H1 (cell line): ENCODE measurements at regions not wholly inside any gene's neighbourhood (a gene's known extent, or its start where the extent isn't known, plus 50 kb on each side); places are given as distances from the start of the nearest gene placed in this dataset.

Experiments used
- CTCF ChIA-PET: fragments of 300-600 bp; sonication (Branson Sonifier 250); formaldehyde crosslinking; loops from one replicate; lab custom pipeline; 2021; ENCODE audit not compliant: partially characterized antibody; lab: Charles Lee
- POLR2A ChIA-PET: fragments of 300-600 bp; sonication (Branson Sonifier 250); formaldehyde crosslinking; loops from one replicate; lab custom pipeline; 2021; ENCODE audit warnings: inconsistent platforms; ENCODE audit not compliant: partially characterized antibody; lab: Charles Lee
- DNase-seq, 2 experiments: peaks; one replicate each; pipeline versions ENCODE4 v3.0.0 to v3.0.0-alpha.2; 2010 to 2022; ENCODE audit warnings: low spot score in 2 of 2, low read depth in 1 of 2, mixed read lengths in 1 of 2
- FAIRE-seq: peaks from 2 replicates; lab custom pipeline; 2011; peaks lifted over from hg19 to GRCh38; lab: Jason Lieb, UNC
- H2AFZ ChIP-seq: 2 replicates; pipeline ENCODE4 v1.8.1; 2012; ENCODE audit warnings: low read length, inconsistent platforms
- H2AK5ac ChIP-seq: 2 replicates; pipeline ENCODE4 v1.6.1; 2013; ENCODE audit warnings: low read depth, low read length
- H2BK120ac ChIP-seq: replicated peaks from 2 replicates; pipeline ENCODE3; 2013; ENCODE audit warnings: low read depth, low read length, inconsistent platforms
- H2BK12ac ChIP-seq: 2 replicates; pipeline ENCODE4 v1.6.1; 2013; ENCODE audit warnings: low read depth, low read length
- H2BK15ac ChIP-seq: 2 replicates; pipeline ENCODE4 v1.6.1; 2013; ENCODE audit warnings: low read length
- H2BK20ac ChIP-seq: 2 replicates; pipeline ENCODE4 v1.6.1; 2013; ENCODE audit warnings: low read length
- H2BK5ac ChIP-seq: 2 replicates; pipeline ENCODE4 v1.6.1; 2013; ENCODE audit warnings: low read depth, low read length
- H3K14ac ChIP-seq: 2 replicates; pipeline ENCODE4 v1.6.1; 2013; ENCODE audit warnings: inconsistent platforms; ENCODE audit not compliant: insufficient read length
- H3K18ac ChIP-seq: 2 replicates; pipeline ENCODE4 v1.6.1; 2013; ENCODE audit warnings: low read length; ENCODE audit errors: extremely low read depth
- H3K23ac ChIP-seq: 2 replicates; pipeline ENCODE4 v1.6.1; 2013; ENCODE audit warnings: inconsistent platforms; ENCODE audit not compliant: insufficient read length
- H3K23me2 ChIP-seq: 2 replicates; pipeline ENCODE4 v1.6.1; 2013; ENCODE audit warnings: low read depth, low read length
- H3K27ac ChIP-seq: 2 replicates; pipeline ENCODE4 v1.6.1; 2011; ENCODE audit warnings: low read depth, low read length, inconsistent platforms
- H3K27me3 ChIP-seq, 4 experiments: replicated peaks in 1 of 4; 1 replicate in 1 of 4; 2 replicates in 3 of 4; pipeline versions ENCODE4 v1.6.1 to v1.8.1; 2011 to 2013; ENCODE audit warnings: low read length in 3 of 4, mild to moderate bottlenecking in 3 of 4, inconsistent platforms in 2 of 4, mixed read lengths in 2 of 4, moderate library complexity in 1 of 4; ENCODE audit not compliant: control insufficient read depth in 3 of 4, insufficient read depth in 3 of 4; ENCODE audit errors: extremely low read depth in 1 of 4
- H3K36me3 ChIP-seq, 4 experiments: 2 replicates each; pipeline versions ENCODE4 v1.6.1 to v1.8.1; 2011 to 2013; ENCODE audit warnings: mild to moderate bottlenecking in 4 of 4, low read length in 3 of 4, moderate library complexity in 2 of 4, control low read depth in 1 of 4, inconsistent platforms in 1 of 4; ENCODE audit not compliant: insufficient read depth in 4 of 4, control insufficient read depth in 2 of 4
- H3K4ac ChIP-seq: replicated peaks from 2 replicates; pipeline ENCODE3; 2013; ENCODE audit warnings: low read length, low read depth, mixed read lengths, inconsistent platforms; ENCODE audit not compliant: insufficient read length
- H3K4me1 ChIP-seq, 4 experiments: replicated peaks in 1 of 4; 1 replicate in 1 of 4; 2 replicates in 3 of 4; pipeline versions ENCODE4 v1.6.1 to v1.8.1; 2011 to 2013; ENCODE audit warnings: low read length in 3 of 4, inconsistent platforms in 2 of 4, mixed read lengths in 1 of 4; ENCODE audit not compliant: insufficient read depth in 4 of 4, control insufficient read depth in 3 of 4
- H3K4me2 ChIP-seq, 2 experiments: 2 replicates each; pipeline versions ENCODE4 v1.6.1 to v1.8.1; 2011 to 2013; ENCODE audit warnings: low read depth in 2 of 2, low read length in 2 of 2, control low read depth in 1 of 2, inconsistent platforms in 1 of 2, mild to moderate bottlenecking in 1 of 2; ENCODE audit not compliant: insufficient read depth in 1 of 2
- H3K4me3 ChIP-seq, 4 experiments: fragments of 200-600, 300-600 bp in 1 of 4; sonication (generic), shearing (Covaris generic), sonication (Bioruptor Twin) in 1 of 4; 2 replicates each; pipeline versions ENCODE4 v1.5.1 to v1.8.1; 2011 to 2016; ENCODE audit warnings: low read length in 4 of 4, low read depth in 3 of 4, control low read depth in 2 of 4, inconsistent platforms in 2 of 4, mild to moderate bottlenecking in 2 of 4, mixed read lengths in 1 of 4, moderate library complexity in 1 of 4; ENCODE audit not compliant: insufficient read depth in 2 of 4; ENCODE audit errors: extremely low read depth in 1 of 4
- H3K56ac ChIP-seq: replicated peaks from 2 replicates; pipeline ENCODE3; 2013; ENCODE audit warnings: low read depth, mild to moderate bottlenecking, mixed read lengths, low read length, inconsistent platforms; ENCODE audit not compliant: insufficient read length
- H3K79me1 ChIP-seq: 2 replicates; pipeline ENCODE4 v1.6.1; 2013; ENCODE audit warnings: low read depth, low read length, control low read depth
- H3K79me2 ChIP-seq, 2 experiments: 2 replicates each; pipeline versions ENCODE4 v1.6.1 to v1.8.1; 2012 to 2013; ENCODE audit warnings: low read length in 2 of 2, mild to moderate bottlenecking in 2 of 2, inconsistent platforms in 1 of 2; ENCODE audit not compliant: insufficient read depth in 2 of 2, control insufficient read depth in 1 of 2
- H3K9ac ChIP-seq, 4 experiments: replicated peaks in 1 of 4; 1 replicate in 1 of 4; 2 replicates in 3 of 4; pipeline versions ENCODE4 v1.6.1 to v1.8.1; 2011 to 2013; ENCODE audit warnings: low read depth in 3 of 4, low read length in 3 of 4, control low read depth in 2 of 4, mild to moderate bottlenecking in 2 of 4, moderate library complexity in 2 of 4, inconsistent platforms in 1 of 4; ENCODE audit errors: extremely low read depth in 1 of 4
- H3K9me3 ChIP-seq, 2 experiments: 2 replicates each; pipeline versions ENCODE4 v1.6.1 to v1.8.1; 2012 to 2013; ENCODE audit warnings: mild to moderate bottlenecking in 2 of 2, moderate library complexity in 2 of 2, control low read depth in 1 of 2, inconsistent platforms in 1 of 2, low read depth in 1 of 2, low read length in 1 of 2, mixed read lengths in 1 of 2; ENCODE audit not compliant: insufficient read depth in 2 of 2
- H4K20me1 ChIP-seq, 2 experiments: replicated peaks in 1 of 2; 2 replicates each; pipeline versions ENCODE3 to v1.8.1; 2011 to 2013; ENCODE audit warnings: inconsistent platforms in 2 of 2, low read length in 2 of 2, mild to moderate bottlenecking in 1 of 2; ENCODE audit not compliant: insufficient read depth in 2 of 2, control insufficient read depth in 1 of 2
- H4K5ac ChIP-seq: 2 replicates; pipeline ENCODE4 v1.6.1; 2013; ENCODE audit warnings: low read length, low read depth, mixed read lengths, inconsistent platforms; ENCODE audit not compliant: insufficient read length
- H4K8ac ChIP-seq: 2 replicates; pipeline ENCODE4 v1.8.0; 2013; ENCODE audit warnings: mild to moderate bottlenecking, moderate library complexity, low read length, inconsistent platforms; ENCODE audit not compliant: insufficient read depth; ENCODE audit errors: extremely low read depth
- H4K91ac ChIP-seq: replicated peaks from 2 replicates; pipeline ENCODE3; 2013; ENCODE audit warnings: low read length, mixed read lengths, inconsistent platforms; ENCODE audit not compliant: insufficient read length
- RAD21 ChIP-seq, 2 experiments: IDR thresholded peaks in 1 of 2; conservative IDR thresholded peaks in 1 of 2; 2 replicates each; pipeline ENCODE4 v1.6.1; 2011; ENCODE audit warnings: low read depth in 2 of 2, low read length in 2 of 2, improper control_type of control experiment in 1 of 2, inconsistent platforms in 1 of 2, mild to moderate bottlenecking in 1 of 2, moderate library complexity in 1 of 2
- WGBS, 2 experiments: shearing (Covaris generic) in 1 of 2; methylation state at CpG; one replicate each; pipeline versions ENCODE4 v1.1.6 to v1.1.7; 2013 to 2015; ENCODE audit warnings: low lambda C conversion rate in 2 of 2, mixed read lengths in 2 of 2, inconsistent platforms in 1 of 2, low coverage in 1 of 2, missing lambda C conversion rate in 1 of 2; ENCODE audit not compliant: insufficient replicate concordance in 2 of 2, insufficient coverage in 1 of 2, insufficient read length in 1 of 2; ENCODE audit errors: extremely low coverage in 1 of 2, missing lambda C conversion rate in 1 of 2; 5-methylcytosine and 5-hydroxymethylcytosine counted together
- TF ChIP-seq, protein P1 (sequence below): IDR thresholded peaks from 2 replicates; pipeline ENCODE4 v1.6.1; 2011; ENCODE audit warnings: low read depth, mild to moderate bottlenecking, low read length; ENCODE audit not compliant: insufficient read depth
- TF ChIP-seq, protein P2 (sequence below), 3 experiments: IDR thresholded peaks; 1 replicate in 2 of 3; 2 replicates in 1 of 3; pipeline versions ENCODE4 v1.5.1 to v1.6.1; 2011; ENCODE audit warnings: low read length in 3 of 3, mild to moderate bottlenecking in 3 of 3, inconsistent platforms in 2 of 3, low read depth in 1 of 3, moderate library complexity in 1 of 3; ENCODE audit not compliant: insufficient read depth in 1 of 3; ENCODE audit errors: control extremely low read depth in 1 of 3

DNA sequence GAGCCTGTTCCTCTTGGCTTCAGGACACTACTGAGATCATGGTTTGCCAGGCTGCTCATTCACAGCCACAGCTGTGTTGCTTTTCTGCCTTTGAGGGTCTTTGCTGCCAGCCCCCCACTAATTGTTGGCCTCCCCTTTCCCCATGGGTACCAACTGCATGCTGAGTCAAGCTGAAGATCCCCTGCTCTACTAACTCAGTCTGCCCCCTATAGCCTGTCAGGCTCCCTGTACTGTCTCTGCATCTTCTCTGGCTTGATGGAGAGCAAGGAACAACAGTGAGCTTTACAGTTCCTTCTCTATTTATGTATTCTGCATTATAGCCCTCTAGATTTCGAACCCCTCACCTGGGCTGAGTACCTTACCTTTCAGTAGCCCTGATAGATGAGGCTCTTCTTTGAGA lies 257.6 kb upstream of the CADM1 start:
- TF ChIP-seq, protein P1, sequence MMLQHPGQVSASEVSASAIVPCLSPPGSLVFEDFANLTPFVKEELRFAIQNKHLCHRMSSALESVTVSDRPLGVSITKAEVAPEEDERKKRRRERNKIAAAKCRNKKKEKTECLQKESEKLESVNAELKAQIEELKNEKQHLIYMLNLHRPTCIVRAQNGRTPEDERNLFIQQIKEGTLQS, result no peak
- TF ChIP-seq, protein P2, sequence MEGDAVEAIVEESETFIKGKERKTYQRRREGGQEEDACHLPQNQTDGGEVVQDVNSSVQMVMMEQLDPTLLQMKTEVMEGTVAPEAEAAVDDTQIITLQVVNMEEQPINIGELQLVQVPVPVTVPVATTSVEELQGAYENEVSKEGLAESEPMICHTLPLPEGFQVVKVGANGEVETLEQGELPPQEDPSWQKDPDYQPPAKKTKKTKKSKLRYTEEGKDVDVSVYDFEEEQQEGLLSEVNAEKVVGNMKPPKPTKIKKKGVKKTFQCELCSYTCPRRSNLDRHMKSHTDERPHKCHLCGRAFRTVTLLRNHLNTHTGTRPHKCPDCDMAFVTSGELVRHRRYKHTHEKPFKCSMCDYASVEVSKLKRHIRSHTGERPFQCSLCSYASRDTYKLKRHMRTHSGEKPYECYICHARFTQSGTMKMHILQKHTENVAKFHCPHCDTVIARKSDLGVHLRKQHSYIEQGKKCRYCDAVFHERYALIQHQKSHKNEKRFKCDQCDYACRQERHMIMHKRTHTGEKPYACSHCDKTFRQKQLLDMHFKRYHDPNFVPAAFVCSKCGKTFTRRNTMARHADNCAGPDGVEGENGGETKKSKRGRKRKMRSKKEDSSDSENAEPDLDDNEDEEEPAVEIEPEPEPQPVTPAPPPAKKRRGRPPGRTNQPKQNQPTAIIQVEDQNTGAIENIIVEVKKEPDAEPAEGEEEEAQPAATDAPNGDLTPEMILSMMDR (IDR thresholded peaks at IDR 0.05; ENCODE audit: control extremely low read depth in 1 of 3, insufficient read depth in 1 of 3, low read depth in 1 of 3, low read length in 3 of 3), result peak; percentile 15 to 30 (median 17); a peak in 2 of 4 replicates
- peak; percentile 19 to 41; a peak in 2 of 4 replicates for TF ChIP-seq RAD21 (IDR thresholded peaks at IDR 0.05 in 1 of 2, conservative IDR thresholded peaks at IDR 0.05 in 1 of 2; ENCODE audit: low read depth in 2 of 2, low read length in 2 of 2)
- POLR2A ChIA-PET, result interaction anchor here (0.7 kb wide), 1 partner anchor 109 kb away, joined by 3 read pairs; no protein-coding TSS in a partner anchor
- Histone ChIP-seq H3K4me2 (no peak overlapping the region), H3K4me3 (no peak overlapping the region), H3K36me3 (no peaks in the 10 kb centered on the region), H3K14ac (no peak overlapping the region), H3K9ac (no peak overlapping the region), H3K23me2 (peaks cover 8% of the 10 kb centered on the region; the same call in 1 of the 2 replicates), H2BK5ac (no peak overlapping the region), H3K27ac (no peak overlapping the region), H2BK15ac (no peak overlapping the region), H3K27me3 (peaks cover 16 to 44% (median 35%) of the 10 kb centered on the region in 4 experiments), H4K5ac (no peak overlapping the region), H3K56ac (no peak overlapping the region), H3K18ac (no peak overlapping the region), H2AFZ (no peak overlapping the region), H3K9me3 (no peaks in the 10 kb centered on the region), H4K20me1 (no peaks in the 10 kb centered on the region), H4K91ac (no peak overlapping the region), H3K4ac (no peak overlapping the region), H3K4me1 (peaks cover 0 to 11% (median under 1%) of the 10 kb centered on the region in 4 experiments; a peak in 5 of 7 replicates), H2BK20ac (no peak overlapping the region), H2BK120ac (no peak overlapping the region), H2BK12ac (no peak overlapping the region), H3K23ac (no peak overlapping the region), H4K8ac (no peak overlapping the region), H2AK5ac (no peak overlapping the region), H3K79me1 (no peaks in the 10 kb centered on the region), H3K79me2 (no peaks in the 10 kb centered on the region)
- DNase-seq (no peak), FAIRE-seq (no peak)
- CTCF ChIA-PET, result interaction anchor here (0.9 to 1.7 kb wide), 14 partner anchors 9 to 275 kb away, joined by 3 to 5 read pairs (median 4); no protein-coding TSS in a partner anchor
- WGBS, 2 experiments, result 69% methylated on average over 1 of the region's 1 CpG; no CpG with 5 or more reads in 1 of the 2 experiments
